Neural cell (in vitro differentiated cells): ENCODE measurements at regions not wholly inside any gene's neighbourhood (a gene's known extent, or its start where the extent isn't known, plus 50 kb on each side); places are given as distances from the start of the nearest gene placed in this dataset.

Source experiments
- H2AFZ ChIP-seq: fragments of 200-600, 300-800 bp; sonication (generic), shearing (Covaris generic); 2 replicates; pipeline ENCODE4 v1.6.0; 2014; ENCODE audit warnings: low read depth, mild to moderate bottlenecking, antibody characterized with exemption, low read length, moderate library complexity
- H3F3A ChIP-seq: fragments of 200-600 bp; shearing (Covaris generic); 2 replicates; pipeline ENCODE4 v1.6.1; 2016; ENCODE audit warnings: mild to moderate bottlenecking, moderate library complexity, mixed read lengths, antibody characterized with exemption, low read length; ENCODE audit not compliant: insufficient read depth, poor library complexity, severe bottlenecking
- H3K27ac ChIP-seq: fragments of 200-600, 300-800 bp; sonication (generic), shearing (Covaris generic); 2 replicates; pipeline ENCODE4 v1.5.1; 2014; ENCODE audit warnings: mild to moderate bottlenecking, low read length, moderate library complexity
- H3K27me3 ChIP-seq: fragments of 300-800, 200-600 bp; sonication (generic), shearing (Covaris generic); 2 replicates; pipeline ENCODE4 v1.6.0; 2014; ENCODE audit warnings: mild to moderate bottlenecking, low read depth, low read length, moderate library complexity; ENCODE audit not compliant: insufficient read depth
- H3K36me3 ChIP-seq: fragments of 300-800, 200-600 bp; sonication (generic), shearing (Covaris generic); 2 replicates; pipeline ENCODE4 v1.5.1; 2014; ENCODE audit warnings: mild to moderate bottlenecking, antibody characterized with exemption, low read length, moderate library complexity; ENCODE audit not compliant: insufficient read depth
- H3K4me2 ChIP-seq: fragments of 300-800, 200-600 bp; sonication (generic), shearing (Covaris generic); 2 replicates; pipeline ENCODE4 v1.6.0; 2014; ENCODE audit warnings: mild to moderate bottlenecking, low read length
- H3K4me3 ChIP-seq: fragments of 300-800, 200-600 bp; sonication (generic), shearing (Covaris generic); 2 replicates; pipeline ENCODE4 v1.5.1; 2014; ENCODE audit warnings: mild to moderate bottlenecking, low read length, moderate library complexity
- H3K79me2 ChIP-seq: fragments of 200-600 bp; shearing (Covaris generic); replicated peaks from 2 replicates; pipeline ENCODE4 v1.6.0; 2014; ENCODE audit warnings: mild to moderate bottlenecking, low read length, moderate library complexity; ENCODE audit not compliant: insufficient read depth
- H3K9ac ChIP-seq: fragments of 300-800, 200-600 bp; sonication (generic), shearing (Covaris generic); 2 replicates; pipeline ENCODE4 v1.6.1; 2016; ENCODE audit warnings: mild to moderate bottlenecking, low read length, mixed read lengths
- H3K9me2 ChIP-seq: fragments of 200-600 bp; shearing (Covaris generic); 2 replicates; pipeline ENCODE4 v1.6.1; 2016; ENCODE audit warnings: mild to moderate bottlenecking, low read length, mixed read lengths; ENCODE audit not compliant: insufficient read depth
- H3K9me3 ChIP-seq: fragments of 200-600, 300-800 bp; sonication (generic), shearing (Covaris generic); 2 replicates; pipeline ENCODE4 v1.6.1; 2016; ENCODE audit warnings: mild to moderate bottlenecking, mixed run types, low read length, moderate library complexity, mixed read lengths
- H4K20me1 ChIP-seq: fragments of 200-600 bp; shearing (Covaris generic); 2 replicates; pipeline ENCODE4 v1.6.1; 2016; ENCODE audit warnings: mild to moderate bottlenecking, mixed run types; ENCODE audit not compliant: insufficient read depth
- EP300 ChIP-seq: fragments of 450-650 bp; conservative IDR thresholded peaks from 2 replicates; pipeline ENCODE4 v1.6.1; 2014; ENCODE audit warnings: antibody characterized with exemption, mild to moderate bottlenecking, moderate library complexity; ENCODE audit not compliant: poor library complexity, severe bottlenecking
- EZH2 ChIP-seq: fragments of 200-600, 300-800 bp; shearing (Covaris generic), sonication (generic); IDR thresholded peaks from 2 replicates; pipeline ENCODE4 v1.6.1; 2014; ENCODE audit warnings: antibody characterized with exemption, low read length, borderline replicate concordance, mild to moderate bottlenecking; ENCODE audit not compliant: insufficient read depth, poor library complexity, severe bottlenecking
- MXI1 ChIP-seq: fragments of 450-650 bp; conservative IDR thresholded peaks from 2 replicates; pipeline ENCODE4 v1.6.1; 2014; ENCODE audit warnings: antibody characterized with exemption, mild to moderate bottlenecking; ENCODE audit not compliant: poor library complexity, severe bottlenecking
- POLR2AphosphoS5 ChIP-seq: IDR thresholded peaks from 2 replicates; pipeline ENCODE4 v1.6.1; 2012
- RAD21 ChIP-seq: fragments of 450-650 bp; conservative IDR thresholded peaks from 2 replicates; pipeline ENCODE4 v1.6.1; 2014; ENCODE audit warnings: antibody characterized with exemption, mild to moderate bottlenecking, moderate library complexity
- SMC3 ChIP-seq: fragments of 450-650 bp; conservative IDR thresholded peaks from 2 replicates; pipeline ENCODE4 v1.6.1; 2014; ENCODE audit warnings: antibody characterized with exemption, mild to moderate bottlenecking, moderate library complexity; ENCODE audit not compliant: poor library complexity
- TAF1 ChIP-seq: IDR thresholded peaks from 2 replicates; pipeline ENCODE4 v1.6.1; 2012; ENCODE audit warnings: low read depth
- TF ChIP-seq, protein P1 (sequence below): fragments of 450-650 bp; IDR thresholded peaks from 2 replicates; pipeline ENCODE4 v1.5.1; 2014; ENCODE audit warnings: antibody characterized with exemption, mild to moderate bottlenecking, moderate library complexity; ENCODE audit not compliant: poor library complexity, severe bottlenecking
- TF ChIP-seq, protein P2 (sequence below): IDR thresholded peaks from 2 replicates; pipeline ENCODE4 v1.6.1; 2012; ENCODE audit warnings: borderline replicate concordance

DNA sequence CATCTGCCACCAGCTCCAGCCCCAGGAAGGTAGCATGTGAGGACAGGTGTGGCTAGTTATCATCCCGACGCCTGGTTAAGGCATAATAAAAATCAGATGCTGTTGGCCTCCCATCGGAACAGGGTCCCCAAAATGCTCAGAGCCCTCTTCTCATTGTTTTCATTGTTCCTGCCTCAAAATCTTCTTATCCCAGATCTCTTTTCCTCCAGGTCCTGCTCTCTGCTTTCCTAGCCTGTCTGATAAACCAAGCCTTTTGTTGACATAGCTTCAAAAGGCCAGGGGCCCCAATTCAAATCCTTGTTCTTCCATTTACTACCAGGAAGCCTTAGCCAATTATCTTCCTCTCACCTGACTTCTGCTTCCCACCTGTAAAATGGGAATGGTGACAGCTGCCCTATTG lies 130.1 kb upstream of the ADRA1B start:
- H3K79me2 ChIP-seq, result no peaks in the 10 kb centered on the region
- H3K27me3 ChIP-seq, result no peaks in the 10 kb centered on the region
- no peaks in the 10 kb centered on the region for H4K20me1 ChIP-seq
- no peaks in the 10 kb centered on the region for H3K36me3 ChIP-seq
- no peaks in the 10 kb centered on the region for H3K9me2 ChIP-seq
- H3K4me3 ChIP-seq, result no peak overlapping the region
- TF ChIP-seq EZH2 (no peak), POLR2AphosphoS5 (no peak), TAF1 (no peak), EP300 (no peak), RAD21 (no peak), MXI1 (no peak), SMC3 (no peak)
- TF ChIP-seq, protein P1, sequence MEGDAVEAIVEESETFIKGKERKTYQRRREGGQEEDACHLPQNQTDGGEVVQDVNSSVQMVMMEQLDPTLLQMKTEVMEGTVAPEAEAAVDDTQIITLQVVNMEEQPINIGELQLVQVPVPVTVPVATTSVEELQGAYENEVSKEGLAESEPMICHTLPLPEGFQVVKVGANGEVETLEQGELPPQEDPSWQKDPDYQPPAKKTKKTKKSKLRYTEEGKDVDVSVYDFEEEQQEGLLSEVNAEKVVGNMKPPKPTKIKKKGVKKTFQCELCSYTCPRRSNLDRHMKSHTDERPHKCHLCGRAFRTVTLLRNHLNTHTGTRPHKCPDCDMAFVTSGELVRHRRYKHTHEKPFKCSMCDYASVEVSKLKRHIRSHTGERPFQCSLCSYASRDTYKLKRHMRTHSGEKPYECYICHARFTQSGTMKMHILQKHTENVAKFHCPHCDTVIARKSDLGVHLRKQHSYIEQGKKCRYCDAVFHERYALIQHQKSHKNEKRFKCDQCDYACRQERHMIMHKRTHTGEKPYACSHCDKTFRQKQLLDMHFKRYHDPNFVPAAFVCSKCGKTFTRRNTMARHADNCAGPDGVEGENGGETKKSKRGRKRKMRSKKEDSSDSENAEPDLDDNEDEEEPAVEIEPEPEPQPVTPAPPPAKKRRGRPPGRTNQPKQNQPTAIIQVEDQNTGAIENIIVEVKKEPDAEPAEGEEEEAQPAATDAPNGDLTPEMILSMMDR, result no peak
- TF ChIP-seq, protein P2, sequence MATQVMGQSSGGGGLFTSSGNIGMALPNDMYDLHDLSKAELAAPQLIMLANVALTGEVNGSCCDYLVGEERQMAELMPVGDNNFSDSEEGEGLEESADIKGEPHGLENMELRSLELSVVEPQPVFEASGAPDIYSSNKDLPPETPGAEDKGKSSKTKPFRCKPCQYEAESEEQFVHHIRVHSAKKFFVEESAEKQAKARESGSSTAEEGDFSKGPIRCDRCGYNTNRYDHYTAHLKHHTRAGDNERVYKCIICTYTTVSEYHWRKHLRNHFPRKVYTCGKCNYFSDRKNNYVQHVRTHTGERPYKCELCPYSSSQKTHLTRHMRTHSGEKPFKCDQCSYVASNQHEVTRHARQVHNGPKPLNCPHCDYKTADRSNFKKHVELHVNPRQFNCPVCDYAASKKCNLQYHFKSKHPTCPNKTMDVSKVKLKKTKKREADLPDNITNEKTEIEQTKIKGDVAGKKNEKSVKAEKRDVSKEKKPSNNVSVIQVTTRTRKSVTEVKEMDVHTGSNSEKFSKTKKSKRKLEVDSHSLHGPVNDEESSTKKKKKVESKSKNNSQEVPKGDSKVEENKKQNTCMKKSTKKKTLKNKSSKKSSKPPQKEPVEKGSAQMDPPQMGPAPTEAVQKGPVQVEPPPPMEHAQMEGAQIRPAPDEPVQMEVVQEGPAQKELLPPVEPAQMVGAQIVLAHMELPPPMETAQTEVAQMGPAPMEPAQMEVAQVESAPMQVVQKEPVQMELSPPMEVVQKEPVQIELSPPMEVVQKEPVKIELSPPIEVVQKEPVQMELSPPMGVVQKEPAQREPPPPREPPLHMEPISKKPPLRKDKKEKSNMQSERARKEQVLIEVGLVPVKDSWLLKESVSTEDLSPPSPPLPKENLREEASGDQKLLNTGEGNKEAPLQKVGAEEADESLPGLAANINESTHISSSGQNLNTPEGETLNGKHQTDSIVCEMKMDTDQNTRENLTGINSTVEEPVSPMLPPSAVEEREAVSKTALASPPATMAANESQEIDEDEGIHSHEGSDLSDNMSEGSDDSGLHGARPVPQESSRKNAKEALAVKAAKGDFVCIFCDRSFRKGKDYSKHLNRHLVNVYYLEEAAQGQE, result no peak
- H3K9ac ChIP-seq, result no peak overlapping the region
- no peak overlapping the region for H3K4me2 ChIP-seq
- no peaks in the 10 kb centered on the region for H3F3A ChIP-seq
- no peak overlapping the region for H3K27ac ChIP-seq
- no peaks in the 10 kb centered on the region for H3K9me3 ChIP-seq
- no peak overlapping the region for H2AFZ ChIP-seq

DNA sequence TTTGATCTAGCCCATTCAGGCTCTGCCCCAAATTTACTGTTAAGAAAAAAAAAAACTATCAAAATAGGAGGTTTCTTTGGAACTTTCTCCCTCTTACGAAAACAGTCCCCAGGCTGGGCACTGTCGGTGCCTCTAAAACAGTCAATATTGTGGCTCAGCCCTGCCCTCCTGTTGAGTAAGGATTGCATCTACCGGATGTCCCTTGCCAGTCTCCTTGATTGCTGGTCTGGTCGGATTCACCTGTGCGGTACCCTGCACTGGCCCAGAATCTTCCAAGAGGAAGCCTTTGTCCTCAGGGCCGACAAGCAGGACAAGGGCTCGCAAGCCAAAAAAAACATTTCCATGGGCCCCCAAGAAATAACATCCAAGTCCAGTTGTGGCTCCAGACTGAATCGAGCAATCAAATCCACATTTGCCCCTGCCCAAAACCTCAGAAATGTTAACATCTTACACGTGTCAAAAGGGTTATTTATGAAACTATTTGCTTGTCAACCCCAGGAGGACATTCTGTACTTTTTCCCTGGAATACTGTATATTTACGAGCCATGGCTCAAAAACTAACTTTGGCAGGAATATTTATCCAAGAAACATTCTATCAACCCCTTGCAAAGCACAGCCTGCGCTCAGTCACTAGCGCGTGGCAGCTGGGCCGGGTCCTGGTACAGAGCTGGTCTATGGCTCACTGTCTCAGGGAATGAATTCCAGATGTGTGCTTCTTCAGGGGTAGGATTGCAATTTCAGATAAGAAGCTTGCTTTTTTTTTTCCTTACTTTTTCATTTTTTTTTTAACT lies 129.2 kb upstream of the ADRA1B start:
- Histone ChIP-seq H2AFZ (no peak overlapping the region), H3K4me2 (no peak overlapping the region), H3F3A (no peaks in the 10 kb centered on the region)

More for the DNA sequence above, 129.2 kb upstream of the ADRA1B start:
- Histone ChIP-seq H3K9me2 (no peaks in the 10 kb centered on the region), H3K36me3 (no peaks in the 10 kb centered on the region), H3K9me3 (no peaks in the 10 kb centered on the region), H3K4me3 (no peak overlapping the region), H3K27me3 (no peaks in the 10 kb centered on the region), H3K79me2 (no peaks in the 10 kb centered on the region), H3K9ac (no peak overlapping the region), H4K20me1 (no peaks in the 10 kb centered on the region), H3K27ac (no peak overlapping the region)
- TF ChIP-seq, protein P2, result no peak
- TF ChIP-seq, protein P1, result no peak
- TF ChIP-seq MXI1 (no peak), RAD21 (no peak), SMC3 (no peak), POLR2AphosphoS5 (no peak), TAF1 (no peak)
